Activated naive CD4-positive, alpha-beta T cell treated with anti-CD3 and anti-CD28 coated beads, Interleukin-2, amount 10 ng/mL, durations not matched to agents 7 days and 5 days (primary cell): ENCODE measurements at regions not wholly inside any gene's neighbourhood (a gene's known extent, or its start where the extent isn't known, plus 50 kb on each side); places are given as distances from the start of the nearest gene placed in this dataset.

ENCODE experiments used
- CTCF ChIA-PET: fragments of 350-600 bp; sonication (Branson Sonifier 250); formaldehyde crosslinking; loops from one replicate; lab custom pipeline; 2021; ENCODE audit warnings: antibody characterized with exemption; lab: Charles Lee
- DNase-seq: peaks from one replicate; pipeline ENCODE4 v3.0.0-alpha.2; 2020
- H3K27ac Mint-ChIP-seq: one replicate; pipeline ENCODE4 v1.8.0; 2021; ENCODE audit warnings: mild to moderate bottlenecking, moderate library complexity, mixed read lengths
- H3K27me3 Mint-ChIP-seq: one replicate; pipeline ENCODE4 v1.8.0; 2021; ENCODE audit warnings: mild to moderate bottlenecking, mixed read lengths
- H3K36me3 Mint-ChIP-seq: one replicate; pipeline ENCODE4 v1.8.0; 2021; ENCODE audit warnings: mixed read lengths
- H3K4me1 Mint-ChIP-seq: one replicate; pipeline ENCODE4 v1.8.0; 2021; ENCODE audit warnings: mixed read lengths
- H3K4me3 Mint-ChIP-seq: one replicate; pipeline ENCODE4 v1.8.0; 2021; ENCODE audit warnings: mild to moderate bottlenecking, moderate library complexity, mixed read lengths
- H3K9me3 Mint-ChIP-seq: one replicate; pipeline ENCODE4 v1.8.0; 2021; ENCODE audit warnings: mixed read lengths

- H3K9me3 Mint-ChIP-seq, result no peaks in the 10 kb centered on the region
- H3K36me3 Mint-ChIP-seq, result no peaks in the 10 kb centered on the region
- no peak overlapping the region for H3K27ac Mint-ChIP-seq
- no peaks in the 10 kb centered on the region for H3K27me3 Mint-ChIP-seq
- no peak for DNase-seq
- CTCF ChIA-PET, result no interaction called here
- H3K4me3 Mint-ChIP-seq, result no peak overlapping the region
- H3K4me1 Mint-ChIP-seq, result no peaks in the 10 kb centered on the region
Measured at GRCh38 chr6:113416170-113416569, 441.0 kb upstream of the MARCKS start.

DNA sequence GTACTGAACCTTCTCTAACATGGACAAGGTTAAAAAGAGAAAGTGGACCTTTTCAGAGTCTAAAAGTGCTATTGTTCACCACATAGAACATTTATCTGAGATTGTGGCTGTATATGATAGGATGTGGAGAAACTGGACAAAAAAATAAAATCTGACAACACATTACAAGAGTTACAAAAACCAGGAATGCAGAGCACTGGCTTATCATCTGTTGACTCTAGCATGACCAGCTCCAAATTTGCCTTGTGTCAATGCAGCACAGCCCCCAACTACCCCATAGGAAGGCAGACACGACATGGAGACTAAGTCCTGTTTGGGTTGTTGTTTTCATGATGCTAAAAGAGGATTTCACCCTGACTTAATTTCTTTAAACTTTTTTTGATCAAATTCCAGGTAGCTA lies 436.9 kb upstream of the MARCKS start:
- H3K36me3 Mint-ChIP-seq, result no peaks in the 10 kb centered on the region
- DNase-seq, result no peak
- H3K27me3 Mint-ChIP-seq, result no peaks in the 10 kb centered on the region
- H3K4me1 Mint-ChIP-seq, result no peaks in the 10 kb centered on the region
- no peak overlapping the region for H3K27ac Mint-ChIP-seq
- no peaks in the 10 kb centered on the region for H3K9me3 Mint-ChIP-seq
- CTCF ChIA-PET, result no interaction called here
- no peak overlapping the region for H3K4me3 Mint-ChIP-seq

- CTCF ChIA-PET, result no interaction called here
- no peak for DNase-seq
- Mint-ChIP-seq H3K27ac (no peak overlapping the region), H3K4me1 (no peaks in the 10 kb centered on the region), H3K4me3 (no peak overlapping the region), H3K9me3 (no peaks in the 10 kb centered on the region), H3K36me3 (no peaks in the 10 kb centered on the region), H3K27me3 (no peaks in the 10 kb centered on the region)
Measured at GRCh38 chr6:113421997-113422396, 435.1 kb upstream of the MARCKS start.

- H3K4me3 Mint-ChIP-seq, result no peak overlapping the region
- H3K4me1 Mint-ChIP-seq, result no peaks in the 10 kb centered on the region
- no peak overlapping the region for H3K27ac Mint-ChIP-seq
- H3K27me3 Mint-ChIP-seq, result no peaks in the 10 kb centered on the region
- no peak for DNase-seq
- no peaks in the 10 kb centered on the region for H3K9me3 Mint-ChIP-seq
- CTCF ChIA-PET, result no interaction called here
- no peaks in the 10 kb centered on the region for H3K36me3 Mint-ChIP-seq
Measured at GRCh38 chr6:113423956-113424355, 433.2 kb upstream of the MARCKS start.

- DNase-seq, result no peak
- Mint-ChIP-seq H3K27me3 (no peaks in the 10 kb centered on the region), H3K4me3 (no peak overlapping the region), H3K4me1 (no peaks in the 10 kb centered on the region), H3K9me3 (no peaks in the 10 kb centered on the region), H3K36me3 (no peaks in the 10 kb centered on the region), H3K27ac (no peak overlapping the region)
- CTCF ChIA-PET, result no interaction called here
Measured at GRCh38 chr6:113425977-113426660, 431.0 kb upstream of the MARCKS start.

DNA sequence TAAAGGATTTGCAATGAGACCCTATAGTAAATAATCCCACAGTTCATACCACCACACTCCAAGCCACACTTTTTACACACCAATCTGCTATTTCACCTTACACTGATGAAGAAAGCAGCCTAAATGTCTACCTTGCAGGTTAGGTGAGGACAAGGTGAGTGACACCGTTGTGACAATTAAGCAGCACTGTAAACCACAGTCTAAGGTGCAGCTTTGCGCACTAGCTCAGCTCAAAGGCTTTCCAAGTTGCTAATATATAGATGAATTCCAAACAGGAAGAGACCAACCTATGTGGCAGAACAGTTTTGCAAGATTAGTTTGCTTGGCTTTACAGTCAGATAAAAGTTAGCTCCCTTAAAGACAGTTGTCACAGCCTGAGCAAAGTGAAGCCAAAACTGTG lies 429.5 kb upstream of the MARCKS start:
- CTCF ChIA-PET, result no interaction called here

GRCh38 chr6:113428702-113429101 lies 428.4 kb upstream of the MARCKS start:
- Mint-ChIP-seq H3K4me3 (no peak overlapping the region), H3K27ac (no peak overlapping the region), H3K36me3 (no peaks in the 10 kb centered on the region), H3K27me3 (no peaks in the 10 kb centered on the region), H3K9me3 (no peaks in the 10 kb centered on the region), H3K4me1 (no peaks in the 10 kb centered on the region)
- no peak for DNase-seq
- CTCF ChIA-PET, result no interaction called here

More for the DNA sequence above, 429.5 kb upstream of the MARCKS start:
- Mint-ChIP-seq H3K4me3 (no peak overlapping the region), H3K4me1 (no peaks in the 10 kb centered on the region), H3K27me3 (no peaks in the 10 kb centered on the region), H3K9me3 (no peaks in the 10 kb centered on the region), H3K36me3 (no peaks in the 10 kb centered on the region), H3K27ac (no peak overlapping the region)
- DNase-seq, result no peak

- CTCF ChIA-PET, result no interaction called here
- Mint-ChIP-seq H3K4me3 (no peak overlapping the region), H3K27ac (no peak overlapping the region), H3K9me3 (no peaks in the 10 kb centered on the region), H3K27me3 (no peaks in the 10 kb centered on the region), H3K4me1 (no peaks in the 10 kb centered on the region), H3K36me3 (no peaks in the 10 kb centered on the region)
- DNase-seq, result no peak
Measured at GRCh38 chr6:113432521-113433334, 424.4 kb upstream of the MARCKS start.

DNA sequence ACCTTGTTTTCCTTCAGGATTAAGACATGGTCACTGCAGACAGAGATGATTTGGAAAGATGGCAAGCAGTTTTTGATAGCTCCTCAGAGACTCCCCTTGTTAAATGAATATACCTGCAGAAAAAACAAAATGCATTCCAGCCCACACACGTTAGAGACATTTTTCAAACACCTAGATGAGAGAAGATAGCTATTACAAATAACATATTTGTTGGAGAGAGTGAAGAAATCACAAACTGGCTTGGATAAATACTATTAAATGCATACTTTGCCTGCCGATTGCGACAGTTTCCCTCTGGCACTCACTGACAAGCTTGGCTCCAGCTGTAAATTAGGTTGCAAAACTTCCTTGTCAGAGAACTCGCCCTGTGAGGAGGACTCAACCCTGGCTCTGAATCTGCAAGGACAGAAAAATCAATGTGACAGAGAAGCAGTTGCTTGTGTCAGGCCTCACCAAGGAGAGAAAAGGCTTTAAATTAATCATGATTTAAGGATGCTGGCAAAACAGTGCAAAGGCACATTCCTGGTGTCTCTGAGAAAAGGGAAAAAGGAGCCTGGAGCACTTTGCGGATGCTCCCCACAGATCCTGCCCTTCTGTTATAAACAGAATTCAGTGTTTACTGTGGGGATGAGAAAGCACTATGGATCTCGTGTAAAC lies 423.7 kb upstream of the MARCKS start:
- no peaks in the 10 kb centered on the region for H3K4me1 Mint-ChIP-seq
- CTCF ChIA-PET, result no interaction called here
- no peak for DNase-seq
- no peaks in the 10 kb centered on the region for H3K36me3 Mint-ChIP-seq
- no peaks in the 10 kb centered on the region for H3K27me3 Mint-ChIP-seq
- no peak overlapping the region for H3K27ac Mint-ChIP-seq
- H3K4me3 Mint-ChIP-seq, result no peak overlapping the region
- H3K9me3 Mint-ChIP-seq, result no peaks in the 10 kb centered on the region

DNA sequence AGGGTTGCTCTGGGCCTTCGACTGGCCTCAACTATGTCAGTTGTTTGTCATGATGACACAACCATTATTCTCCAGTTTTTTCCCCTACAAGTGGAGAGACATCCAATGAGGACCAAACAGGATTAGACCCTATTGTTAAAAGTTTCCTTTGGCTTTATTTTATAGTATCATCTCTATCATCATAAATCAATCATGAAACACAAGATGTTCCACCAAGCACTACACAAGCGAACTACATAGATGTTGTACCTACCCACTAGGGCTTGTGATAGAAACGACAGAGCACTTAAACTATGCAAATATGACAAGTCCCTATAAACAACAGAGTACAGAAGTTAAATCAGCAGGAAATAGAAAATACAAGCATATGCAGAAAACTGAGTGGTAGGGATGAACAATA lies 422.5 kb upstream of the MARCKS start:
- Mint-ChIP-seq H3K9me3 (no peaks in the 10 kb centered on the region), H3K4me1 (no peaks in the 10 kb centered on the region), H3K27me3 (no peaks in the 10 kb centered on the region), H3K4me3 (no peak overlapping the region), H3K36me3 (no peaks in the 10 kb centered on the region), H3K27ac (no peak overlapping the region)
- CTCF ChIA-PET, result no interaction called here
- no peak for DNase-seq

DNA sequence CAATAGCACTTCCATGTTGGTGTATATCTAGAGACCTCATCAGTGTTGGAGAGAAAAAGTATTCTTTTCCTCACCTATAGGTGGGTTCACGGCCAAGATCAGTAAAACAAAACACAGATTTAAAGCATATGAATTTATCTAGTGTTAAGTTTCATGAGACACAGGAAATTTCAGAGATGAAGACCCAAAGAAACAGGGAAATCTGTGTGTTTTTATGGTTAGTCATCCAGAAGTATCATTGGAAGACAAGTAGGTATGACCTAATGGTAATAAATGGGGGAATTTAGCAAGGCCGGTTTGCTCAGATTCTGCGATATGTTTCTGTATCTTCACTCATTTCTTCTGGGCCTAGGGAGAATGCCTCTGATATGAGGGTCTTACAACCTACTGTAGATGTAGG lies 419.6 kb upstream of the MARCKS start:
- Mint-ChIP-seq H3K4me3 (no peak overlapping the region), H3K9me3 (no peaks in the 10 kb centered on the region), H3K4me1 (no peaks in the 10 kb centered on the region), H3K36me3 (no peaks in the 10 kb centered on the region), H3K27me3 (no peaks in the 10 kb centered on the region), H3K27ac (no peak overlapping the region)
- CTCF ChIA-PET, result no interaction called here
- no peak for DNase-seq

GRCh38 chr6:113439866-113440265 lies 417.3 kb upstream of the MARCKS start:
- CTCF ChIA-PET, result no interaction called here
- no peak overlapping the region for H3K27ac Mint-ChIP-seq
- H3K36me3 Mint-ChIP-seq, result no peaks in the 10 kb centered on the region
- H3K9me3 Mint-ChIP-seq, result no peaks in the 10 kb centered on the region
- no peak overlapping the region for H3K4me3 Mint-ChIP-seq
- H3K27me3 Mint-ChIP-seq, result no peaks in the 10 kb centered on the region
- no peak for DNase-seq
- no peaks in the 10 kb centered on the region for H3K4me1 Mint-ChIP-seq

DNA sequence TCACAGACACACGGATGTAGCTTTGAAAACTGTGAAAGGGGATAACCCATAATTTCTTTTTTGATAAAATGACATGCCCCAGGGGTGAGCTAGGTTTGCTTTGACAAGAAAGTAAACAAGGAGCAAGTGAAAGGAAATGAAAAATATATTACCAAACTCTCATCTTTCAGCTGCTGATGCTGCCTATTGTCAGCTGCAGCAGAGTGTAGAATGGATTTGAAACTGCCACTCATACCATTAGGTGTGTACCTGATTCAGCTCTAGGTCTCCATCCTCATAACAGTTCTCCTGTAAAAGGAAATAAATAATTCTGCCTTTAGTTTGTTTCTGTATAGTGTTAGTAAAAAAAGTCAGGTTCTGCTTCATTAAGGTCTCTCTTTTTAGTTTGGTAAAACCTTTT lies 415.1 kb upstream of the MARCKS start:
- Mint-ChIP-seq H3K27me3 (no peaks in the 10 kb centered on the region), H3K27ac (no peak overlapping the region), H3K9me3 (peaks cover 3% of the 10 kb centered on the region), H3K4me3 (no peak overlapping the region), H3K4me1 (no peaks in the 10 kb centered on the region), H3K36me3 (no peaks in the 10 kb centered on the region)
- CTCF ChIA-PET, result no interaction called here
- DNase-seq, result no peak

- no peak overlapping the region for H3K4me3 Mint-ChIP-seq
- CTCF ChIA-PET, result no interaction called here
- H3K4me1 Mint-ChIP-seq, result no peaks in the 10 kb centered on the region
- DNase-seq, result no peak
- no peak overlapping the region for H3K27ac Mint-ChIP-seq
- no peaks in the 10 kb centered on the region for H3K27me3 Mint-ChIP-seq
- H3K9me3 Mint-ChIP-seq, result peaks cover 3% of the 10 kb centered on the region
- no peaks in the 10 kb centered on the region for H3K36me3 Mint-ChIP-seq
Measured at GRCh38 chr6:113445201-113445600, 411.9 kb upstream of the MARCKS start.
